ENCODE measurements at regions not wholly inside any gene's neighbourhood (a gene's known extent, or its start where the extent isn't known, plus 50 kb on each side); places are given as distances from the start of the nearest gene placed in this dataset.
"Not testable (repeated sequence)": the region's sequence is repeated elsewhere in the genome, so short reads cannot be mapped to it uniquely, and the experiment has no call there.

DNA sequence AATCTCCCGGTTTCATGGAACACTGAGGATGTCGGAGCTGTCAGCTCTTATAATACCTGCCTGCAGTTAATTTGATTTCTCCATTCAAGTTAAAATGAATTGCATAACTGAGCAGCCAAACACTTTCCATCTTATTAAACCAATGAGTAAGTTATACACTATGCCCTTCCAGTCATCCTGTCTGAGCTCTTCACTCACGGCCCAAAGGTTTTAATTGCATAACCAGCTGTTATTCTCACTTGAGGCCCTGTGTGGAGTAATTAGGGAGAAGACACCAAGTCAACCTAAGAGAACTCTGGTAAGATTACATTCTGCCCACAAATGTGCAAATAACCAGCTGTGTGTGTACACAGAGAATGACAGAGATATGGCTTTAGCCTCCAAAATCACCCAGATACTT is 303.5 kb downstream of the TBC1D4 start:
- DNase-seq (ENCODE audit: low read depth): peak; percentile 18

DNA sequence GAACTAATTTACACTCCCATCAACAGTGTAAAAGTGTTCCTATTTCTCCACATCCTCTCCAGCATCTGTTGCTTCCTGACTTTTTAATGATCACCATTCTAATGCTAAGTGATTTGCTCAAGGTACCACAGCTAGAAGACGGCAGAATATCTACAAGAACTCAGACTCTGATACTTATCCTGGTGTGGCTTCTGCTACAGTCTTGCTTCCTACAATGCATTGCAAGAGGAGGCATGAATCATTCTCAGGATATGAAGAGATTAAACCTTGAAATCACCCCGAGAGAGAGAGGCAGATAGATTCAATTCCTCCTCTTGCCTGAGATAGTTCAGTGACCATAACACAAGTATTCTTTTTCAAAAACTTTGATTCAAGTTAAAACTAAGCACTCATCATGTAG is 306.4 kb downstream of the TBC1D4 start:
- DNase-seq (ENCODE audit: low read depth): peak; percentile 46

DNA sequence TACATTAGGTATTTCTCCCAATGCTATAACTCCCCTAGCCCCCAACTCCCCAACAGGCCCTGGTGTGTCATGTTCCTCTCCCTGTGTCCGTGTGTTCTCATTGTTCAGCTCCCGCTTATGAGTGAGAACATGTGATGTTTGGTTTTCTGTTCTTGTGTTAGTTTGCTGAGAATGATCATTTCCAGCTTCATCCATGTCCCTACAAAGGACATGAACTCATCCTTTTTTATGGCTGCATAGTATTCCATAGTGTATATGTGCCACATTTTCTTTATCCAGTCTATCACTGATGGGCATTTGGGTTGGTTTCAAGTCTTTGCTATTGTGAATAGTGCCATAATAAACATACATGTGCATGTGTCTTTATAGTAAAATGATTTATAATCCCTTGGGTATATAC is 306.9 kb downstream of the TBC1D4 start:
- DNase-seq (ENCODE audit: low read depth): not testable (repeated sequence)

DNA sequence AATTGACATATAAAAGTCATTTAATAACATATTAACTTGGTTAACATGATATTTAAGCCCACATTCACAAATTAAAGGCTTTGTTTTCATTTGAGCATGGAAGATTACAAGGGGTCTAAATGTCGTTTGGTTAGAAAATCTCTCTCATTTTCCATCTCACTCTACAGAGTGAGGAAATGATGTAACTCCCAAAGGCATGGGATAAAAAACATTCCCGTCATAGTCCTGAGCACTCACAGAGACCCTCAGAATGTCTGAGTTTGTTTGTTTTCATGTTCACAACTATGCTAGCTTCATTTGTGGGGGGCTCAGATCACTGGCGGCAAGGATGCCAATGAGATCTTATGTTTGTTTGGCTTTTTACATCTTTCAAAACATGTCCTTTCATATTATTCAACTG is 307.5 kb downstream of the TBC1D4 start:
- no peak for DNase-seq (ENCODE audit: low read depth)

DNA sequence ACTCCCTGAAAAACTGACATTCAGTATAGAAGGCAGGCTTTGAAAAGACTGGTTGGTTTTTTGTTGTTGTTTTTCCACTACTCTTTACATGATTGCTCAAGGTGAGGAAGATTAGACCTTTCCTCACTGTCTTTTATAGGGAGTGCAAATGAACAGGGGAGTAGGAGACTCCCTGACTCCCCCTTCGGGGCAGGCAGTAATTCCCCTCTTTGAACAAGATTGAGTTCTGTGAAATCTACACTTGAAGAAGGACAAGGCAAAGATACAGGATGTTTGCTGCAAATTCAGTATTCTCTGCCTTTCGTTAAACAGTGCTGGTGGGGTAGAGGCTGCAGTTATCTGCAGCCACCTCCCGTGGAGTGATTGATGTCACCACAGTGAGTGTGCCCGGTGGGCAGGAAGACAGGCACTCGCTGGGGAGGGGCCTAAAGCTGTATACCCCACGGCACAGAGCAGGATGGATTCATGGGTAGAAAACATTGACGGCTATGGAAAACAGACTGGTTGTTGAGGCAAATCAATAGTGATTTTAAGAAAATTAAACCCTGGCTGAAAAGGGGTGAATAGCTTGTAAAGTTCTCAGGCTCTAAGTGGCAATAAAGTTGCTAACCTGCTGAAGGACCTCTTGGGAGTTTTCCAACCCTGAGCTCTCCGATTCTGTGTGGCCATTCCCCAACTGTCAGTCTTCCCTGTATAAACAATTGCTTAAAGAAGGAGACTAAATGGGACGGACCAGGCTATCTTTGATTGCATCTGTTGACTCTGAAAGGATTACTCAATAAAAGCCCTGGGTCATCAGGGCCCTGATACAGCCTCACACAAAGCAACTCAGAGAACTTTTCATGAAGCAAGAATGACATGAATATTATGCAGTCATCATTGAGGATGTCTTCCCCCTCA is 308.3 kb downstream of the TBC1D4 start:
- peak; percentile 45 for DNase-seq (ENCODE audit: low read depth)

DNA sequence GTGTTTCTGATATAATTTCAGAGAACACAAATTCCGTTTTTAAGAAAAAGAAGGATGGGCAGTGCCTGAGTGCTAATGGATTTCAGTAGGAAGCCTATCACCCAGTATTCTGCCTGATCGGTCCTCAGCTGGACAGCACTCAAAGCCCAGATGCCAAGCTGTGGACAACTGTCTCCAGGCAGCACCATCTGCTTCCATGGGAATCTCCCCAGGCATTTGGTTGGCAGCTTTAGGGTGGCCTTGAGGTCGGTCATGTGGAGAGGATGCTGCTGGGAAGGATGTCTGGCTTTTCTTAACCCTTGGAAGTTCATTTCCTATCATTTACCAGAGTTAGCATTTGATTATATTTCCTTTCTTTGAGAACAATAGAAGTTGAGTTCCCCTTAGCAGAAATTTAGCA is 311.7 kb downstream of the TBC1D4 start:
- no peak for DNase-seq (ENCODE audit: low read depth)

DNA sequence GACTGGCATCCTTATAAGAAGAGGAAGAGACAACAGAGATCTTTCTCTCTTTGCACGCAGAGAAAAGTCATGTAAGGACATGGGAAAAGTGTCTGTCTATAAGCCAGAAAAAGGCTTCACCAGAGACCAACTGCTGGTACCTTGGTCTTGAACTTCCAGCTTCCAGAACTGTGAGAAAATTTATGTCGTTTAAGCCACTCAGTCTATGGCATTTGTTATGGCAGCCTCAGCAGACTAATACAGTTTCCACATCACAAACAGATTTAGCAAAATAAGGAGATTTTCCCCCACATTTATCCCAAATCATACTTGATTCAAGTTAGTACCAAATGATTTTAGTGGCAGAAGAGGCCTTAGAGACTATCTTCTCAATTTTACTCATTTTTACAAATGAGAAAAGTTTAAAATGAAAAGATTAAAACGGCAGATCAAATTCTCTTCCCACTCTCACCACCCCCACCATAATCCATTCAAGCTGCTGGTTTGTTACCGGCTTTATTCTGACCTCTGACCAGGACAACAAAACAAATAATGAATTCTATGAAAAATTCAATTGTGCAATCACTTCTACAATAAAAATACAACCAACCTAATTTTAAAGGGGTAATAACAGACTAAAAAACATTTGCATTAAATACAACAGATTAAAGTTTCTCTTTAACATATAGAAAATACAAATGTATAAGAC is 316.3 kb downstream of the TBC1D4 start:
- DNase-seq (ENCODE audit: low read depth): no peak

DNA sequence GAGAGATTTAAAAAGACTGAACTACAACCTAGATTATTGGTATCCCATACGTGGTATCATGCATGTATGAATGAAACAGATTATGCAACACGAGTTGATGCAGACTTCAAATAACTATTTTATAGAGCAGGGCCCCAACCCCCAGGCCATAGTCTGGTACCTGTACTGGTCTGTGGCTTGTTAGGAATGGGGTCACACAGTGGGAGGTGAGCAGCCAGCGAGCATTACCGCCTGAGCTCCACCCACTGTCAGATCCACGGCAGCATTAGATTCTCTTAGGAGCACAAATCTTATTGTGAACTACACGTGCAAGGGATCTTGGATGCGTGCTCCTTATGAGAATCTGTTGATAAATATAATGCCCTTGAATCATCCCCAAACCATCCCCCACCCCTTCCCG is 320.2 kb downstream of the TBC1D4 start:
- DNase-seq (ENCODE audit: low read depth): no peak

DNA sequence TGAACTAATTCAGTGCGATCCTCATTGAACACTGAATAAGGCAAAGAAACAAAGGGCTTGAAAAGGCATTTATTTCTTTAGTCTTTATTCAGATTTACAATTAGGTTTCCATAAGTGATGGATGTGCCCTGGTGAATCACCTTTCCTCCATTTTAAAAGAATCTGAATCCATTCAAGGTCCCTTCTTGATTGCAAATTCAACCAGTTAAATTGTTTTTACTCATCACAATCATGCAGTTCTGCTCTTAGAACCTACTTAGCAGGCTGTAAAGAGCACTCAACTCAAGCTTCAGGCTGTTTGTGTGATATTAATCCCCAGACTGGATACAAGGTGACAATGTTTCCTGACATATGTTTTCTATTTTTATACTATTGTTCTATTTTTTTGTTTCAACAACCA is 321.0 kb downstream of the TBC1D4 start:
- no peak for DNase-seq (ENCODE audit: low read depth)

DNA sequence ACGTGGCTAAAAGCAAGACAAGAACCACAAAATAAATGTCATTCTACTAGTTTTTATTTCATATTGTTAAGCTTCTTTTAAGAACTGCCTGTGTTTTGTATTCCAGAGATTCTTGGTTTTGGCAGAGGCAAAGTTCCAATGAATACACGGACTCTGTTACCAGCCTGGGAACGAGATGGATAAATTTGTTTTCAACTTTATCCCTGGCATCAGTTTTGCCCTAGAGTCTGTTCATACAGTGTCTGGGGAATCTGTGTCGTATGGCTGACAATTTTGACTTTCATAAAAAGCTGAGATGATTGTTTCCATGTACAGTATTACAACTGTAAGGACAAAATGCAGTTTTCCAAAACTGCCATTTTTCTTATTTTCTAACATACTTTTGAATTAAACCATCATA is 327.6 kb downstream of the TBC1D4 start:
- no peak for DNase-seq (ENCODE audit: low read depth)

DNA sequence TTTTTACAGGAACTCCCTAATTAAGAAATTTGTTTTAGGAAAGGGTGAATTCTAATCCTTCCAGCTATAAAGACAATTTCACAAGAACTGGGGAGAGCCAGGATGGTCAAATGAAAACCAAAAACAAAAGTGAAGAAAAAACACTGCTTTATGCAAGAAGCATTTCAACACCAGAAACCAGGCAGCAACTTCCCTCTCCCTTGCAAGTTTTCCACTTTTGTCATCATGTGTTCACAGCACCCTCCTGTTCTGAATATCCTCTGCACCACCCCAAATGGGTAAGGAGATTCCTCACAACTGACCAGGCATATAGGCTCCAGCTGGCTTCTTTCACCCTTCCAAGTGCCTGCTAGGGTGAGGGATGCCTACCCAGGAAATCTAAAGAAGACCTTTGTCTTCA is 328.1 kb downstream of the TBC1D4 start:
- peak; percentile 41 for DNase-seq (ENCODE audit: low read depth)

DNA sequence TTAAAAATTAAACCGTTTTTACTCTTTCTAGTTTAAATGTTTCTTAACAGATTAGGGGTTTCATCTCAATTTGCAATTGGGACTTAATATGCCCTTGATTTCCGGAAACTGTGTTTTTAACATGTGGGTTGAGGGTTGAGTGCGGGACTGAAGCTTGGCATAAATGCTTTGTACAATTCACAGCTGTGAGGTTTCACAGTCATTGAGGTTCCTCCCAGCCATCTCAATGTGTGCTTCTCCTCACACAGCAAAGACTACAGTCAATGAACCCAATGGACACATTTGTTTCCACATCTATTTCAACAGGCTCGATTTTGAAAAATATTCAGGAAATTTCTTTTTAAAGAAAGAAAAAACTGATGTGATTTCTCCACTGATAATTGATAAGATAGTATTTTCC is 328.6 kb downstream of the TBC1D4 start:
- no peak for DNase-seq (ENCODE audit: low read depth)

DNA sequence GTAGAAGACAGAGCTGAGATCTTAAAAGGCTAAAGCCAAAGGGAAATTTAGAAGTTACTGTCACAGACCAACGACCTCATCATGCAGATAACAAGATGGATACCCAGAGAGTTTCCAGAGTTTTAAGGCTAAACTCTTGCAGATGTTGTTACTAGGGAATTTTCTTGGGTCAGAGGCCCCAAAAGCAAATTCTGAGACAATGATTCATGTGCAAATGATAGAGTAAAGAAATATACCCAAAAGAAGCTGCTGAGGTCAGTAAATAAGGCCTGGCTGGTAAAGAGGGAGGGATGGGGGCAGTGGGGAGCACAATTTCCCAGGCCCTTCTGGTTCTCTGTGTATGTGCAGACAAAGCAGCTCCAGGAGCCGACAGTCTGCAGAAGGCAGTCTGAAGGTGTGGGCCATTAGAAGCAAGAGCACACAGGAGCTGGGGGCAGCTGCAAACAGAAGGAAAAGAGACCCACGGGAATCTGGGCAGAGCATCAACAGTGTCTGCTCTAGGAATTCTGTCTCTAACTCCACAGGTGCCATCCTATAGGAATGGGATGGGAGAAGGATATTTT is 330.8 kb downstream of the TBC1D4 start:
- peak; percentile 40 for DNase-seq (ENCODE audit: low read depth)

DNA sequence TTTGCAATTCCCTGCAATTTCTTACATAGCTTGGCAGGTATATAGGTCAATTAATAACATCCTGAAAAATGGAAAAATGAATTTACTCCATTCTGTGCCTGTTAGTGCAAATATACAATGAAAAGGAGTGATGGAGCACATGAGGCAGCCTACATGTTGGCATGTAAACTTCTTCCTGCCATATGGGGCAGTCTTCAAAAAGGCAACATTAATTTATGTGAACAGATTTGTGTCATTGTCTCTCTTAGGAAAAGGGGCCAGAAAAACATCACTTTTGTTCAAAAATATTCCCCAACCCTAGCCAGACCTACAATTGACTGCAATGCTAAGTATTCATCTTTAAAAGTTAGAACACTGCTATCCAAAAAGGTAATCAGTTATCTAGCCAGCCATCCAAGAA is 332.2 kb downstream of the TBC1D4 start:
- no peak for DNase-seq (ENCODE audit: low read depth)

DNA sequence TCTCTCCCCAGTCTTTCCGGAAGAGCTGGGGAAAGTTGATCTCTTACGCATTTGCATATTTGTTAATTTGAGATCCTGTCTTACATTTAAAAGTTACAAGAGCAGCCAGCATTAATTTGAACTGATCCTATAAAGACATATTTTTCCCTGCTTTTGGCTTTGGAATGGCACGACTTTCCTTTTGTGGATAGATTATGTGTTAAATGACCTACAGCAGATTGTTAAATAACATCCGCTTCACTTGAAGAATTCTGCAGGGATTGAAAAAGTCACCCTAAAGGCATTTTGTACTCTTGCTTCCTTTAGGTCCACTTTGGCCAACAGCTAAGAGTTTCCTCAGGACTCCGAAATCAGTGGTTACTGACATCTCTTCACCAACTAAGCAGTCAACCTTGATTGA is 334.0 kb downstream of the TBC1D4 start:
- DNase-seq (ENCODE audit: low read depth): no peak

DNA sequence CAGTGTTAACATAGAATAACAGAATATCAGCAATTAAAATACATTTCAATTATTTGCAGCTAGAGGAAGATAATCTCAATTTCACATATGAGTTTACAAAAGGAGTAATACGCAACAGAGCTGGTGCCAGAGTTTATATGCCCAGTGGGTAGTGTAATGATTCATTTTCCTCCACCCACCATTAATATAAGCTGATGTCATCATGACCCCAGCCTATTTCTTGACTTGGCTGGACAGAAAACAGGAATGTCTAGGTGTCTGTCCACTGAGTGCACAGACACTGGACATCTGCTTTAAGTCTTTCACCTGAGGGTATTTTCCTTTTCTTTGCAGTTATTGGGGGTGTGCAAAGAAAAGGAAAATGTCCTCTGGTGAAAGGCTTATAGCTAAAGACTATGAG is 335.5 kb downstream of the TBC1D4 start:
- DNase-seq (ENCODE audit: low read depth): no peak

DNA sequence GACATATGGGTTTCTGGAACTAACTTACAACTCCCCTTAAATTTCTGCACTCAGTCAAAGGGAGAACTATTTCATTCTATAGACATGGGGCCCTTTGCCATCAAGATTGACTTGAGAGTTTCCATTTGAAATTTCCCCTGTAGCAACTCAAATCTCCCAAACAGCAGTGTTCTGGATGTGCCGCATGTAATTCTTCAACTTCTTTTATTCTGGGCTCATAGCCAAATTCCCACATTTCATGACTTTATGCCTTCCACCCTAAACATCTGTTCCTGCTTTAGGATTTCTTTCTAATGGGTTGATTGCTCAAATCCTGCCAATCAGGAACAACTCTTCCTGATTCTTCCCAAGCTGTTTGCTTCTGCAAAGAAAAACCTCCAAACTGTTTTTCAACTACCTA is 336.0 kb downstream of the TBC1D4 start:
- peak; percentile 48 for DNase-seq (ENCODE audit: low read depth)

DNA sequence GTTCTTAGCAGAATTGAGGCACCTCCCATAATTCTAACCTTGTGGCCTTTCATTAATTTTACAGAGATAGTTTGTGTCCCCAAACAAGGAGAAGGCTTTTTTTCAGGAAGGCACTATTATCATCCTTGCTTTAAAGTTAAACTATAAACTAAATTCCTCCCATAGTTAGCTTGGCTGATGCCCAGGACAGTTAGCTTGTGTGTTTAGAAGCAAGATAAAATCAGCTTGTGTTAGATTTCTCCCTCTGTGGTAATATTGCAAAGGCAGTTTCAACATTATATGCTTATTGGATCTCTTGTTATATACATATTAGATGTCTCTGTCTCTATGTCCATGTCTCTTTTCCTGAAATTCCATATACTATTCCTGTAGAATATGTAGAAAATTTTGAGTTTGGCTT is 342.7 kb downstream of the TBC1D4 start:
- DNase-seq (ENCODE audit: low read depth): peak; percentile 82

DNA sequence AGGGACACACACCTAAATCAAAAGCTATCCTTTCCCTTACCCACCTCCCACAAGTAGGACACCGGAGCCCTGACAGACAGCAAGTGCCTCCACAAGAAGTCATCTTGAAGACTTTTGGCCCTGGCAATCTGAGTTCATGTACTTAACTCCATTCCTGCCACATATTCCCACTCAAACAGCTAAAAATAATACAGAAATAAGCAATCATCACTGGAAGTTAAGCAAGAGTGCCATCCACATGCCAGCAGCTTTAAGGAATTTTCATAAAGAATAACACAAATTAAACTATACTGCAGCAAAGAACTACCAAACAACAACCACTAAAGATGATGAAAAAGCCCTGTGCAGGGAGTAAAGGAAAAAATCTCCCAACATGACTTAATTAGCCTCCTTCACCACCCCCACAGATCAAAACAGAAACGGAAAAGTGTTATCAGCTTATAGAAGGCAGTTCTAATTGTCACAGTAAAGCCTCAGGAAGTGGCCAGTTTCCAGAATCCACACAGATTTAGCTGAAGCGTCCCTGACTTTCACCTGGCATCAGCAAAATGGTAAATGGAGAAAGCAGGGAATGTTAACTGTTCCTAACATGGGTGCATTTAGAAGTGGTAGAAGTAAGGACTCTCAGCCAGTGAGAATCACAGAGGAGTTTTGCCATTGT is 343.9 kb downstream of the TBC1D4 start:
- no peak for DNase-seq (ENCODE audit: low read depth)

DNA sequence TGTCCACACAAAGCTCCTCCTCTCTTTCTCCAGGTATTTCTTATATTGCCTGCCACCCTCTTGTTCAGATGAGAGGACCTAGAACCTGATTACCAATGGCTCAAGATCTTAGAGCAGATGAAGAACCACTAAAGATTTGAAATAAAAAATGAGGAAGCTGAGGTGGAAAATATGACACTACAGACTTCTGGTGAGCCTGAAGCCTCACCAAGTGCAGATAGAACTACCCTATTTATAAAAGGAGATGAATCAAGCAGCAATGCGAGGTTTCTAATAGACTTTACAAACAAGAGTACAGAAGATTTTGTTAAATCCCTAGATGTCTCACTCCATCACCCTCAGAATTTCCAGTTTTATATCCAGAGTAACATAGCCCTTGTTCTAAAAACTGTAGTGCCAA is 345.8 kb downstream of the TBC1D4 start:
- no peak for DNase-seq (ENCODE audit: low read depth)

DNA sequence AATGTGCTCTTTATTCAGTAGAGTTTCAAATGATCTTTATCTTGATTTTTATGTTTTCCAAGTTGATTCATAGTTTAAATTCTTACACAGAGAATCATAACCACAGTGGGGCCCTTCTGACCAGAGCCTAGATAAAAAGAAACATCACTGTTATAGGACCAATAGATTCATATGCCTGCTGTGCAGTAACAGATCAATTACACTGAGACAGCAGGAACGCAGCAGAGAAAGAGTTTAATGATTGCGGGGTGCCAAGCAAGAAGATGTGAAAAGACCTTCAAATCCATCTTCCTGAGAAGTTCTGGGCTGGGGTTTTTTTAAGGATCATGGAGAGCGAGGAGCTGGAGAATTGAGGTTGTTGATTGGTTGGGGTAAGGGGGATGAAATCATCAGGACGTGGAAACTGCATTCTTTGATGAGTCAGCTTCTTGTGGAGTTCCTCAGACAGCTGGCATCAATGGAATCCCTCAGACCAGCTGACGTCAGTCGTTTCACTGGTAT is 346.6 kb downstream of the TBC1D4 start:
- DNase-seq (ENCODE audit: low read depth): peak; percentile 97

All from EH (cell line).